SK-N-MC (cell line): ENCODE measurements at regions not wholly inside any gene's neighbourhood (a gene's known extent, or its start where the extent isn't known, plus 50 kb on each side); places are given as distances from the start of the nearest gene placed in this dataset.

Experiments used
- EZH2 ChIP-seq: fragments of 200-600 bp; sonication (generic); IDR thresholded peaks from one replicate; pipeline ENCODE4 v1.6.1; 2017; ENCODE audit warnings: antibody characterized with exemption
- FOXP2 ChIP-seq: optimal IDR thresholded peaks from 2 replicates; pipeline ENCODE3; 2011; ENCODE audit warnings: mild to moderate bottlenecking, moderate library complexity; ENCODE audit not compliant: insufficient read depth; ENCODE audit errors: extremely low read length, control extremely low read depth
- POLR2AphosphoS5 ChIP-seq: IDR thresholded peaks from 2 replicates; pipeline ENCODE4 v1.6.1; 2012; ENCODE audit warnings: mild to moderate bottlenecking, low read depth, low read length, borderline replicate concordance

DNA sequence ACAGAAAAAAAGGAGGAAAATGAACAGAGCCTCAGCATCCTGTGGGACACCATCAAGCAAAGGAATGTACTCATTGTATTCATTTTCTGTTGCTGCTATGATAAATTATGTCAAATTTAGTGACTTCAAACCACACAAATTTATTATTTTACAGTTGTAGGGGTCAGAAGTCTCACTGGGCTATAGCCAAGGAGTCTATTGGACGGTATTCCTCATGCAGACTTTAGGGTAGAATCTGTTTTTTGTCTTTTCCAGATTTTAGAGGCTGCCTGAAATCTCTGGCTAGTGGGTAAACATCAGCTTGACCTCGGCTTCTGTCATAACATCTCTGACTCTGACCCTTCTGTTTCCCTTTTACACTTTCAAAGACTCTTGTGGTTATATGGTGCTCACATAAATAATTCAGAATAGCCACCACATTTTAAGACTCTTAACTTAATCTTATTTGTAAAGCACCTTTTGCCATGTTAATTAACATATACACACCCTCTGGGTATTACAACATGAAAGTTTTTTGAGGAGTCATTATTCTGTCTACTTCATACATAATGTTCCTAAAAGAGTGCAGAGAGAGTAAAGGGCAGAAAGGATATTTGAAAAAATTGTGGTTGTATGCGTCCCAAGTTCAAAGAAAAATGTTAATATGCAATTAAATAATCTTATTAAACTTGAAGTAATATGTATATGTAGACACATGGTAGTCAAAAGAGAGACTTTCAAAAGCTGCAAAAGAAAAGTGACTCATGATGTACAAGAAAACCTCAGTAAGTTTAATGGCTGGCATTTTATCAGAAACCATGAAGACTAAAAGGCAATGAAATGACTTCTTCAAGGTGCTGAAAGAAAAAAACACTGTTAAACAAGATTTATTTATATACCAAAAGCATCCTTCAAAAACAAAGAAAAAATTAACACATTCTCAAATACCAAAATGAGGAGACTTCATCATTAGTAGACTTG lies 70.8 kb upstream of the MEOX2 start:
- TF ChIP-seq POLR2AphosphoS5 (no peak), EZH2 (no peak), FOXP2 (no peak)
